Naive B cell (primary cell): ENCODE measurements at regions not wholly inside any gene's neighbourhood (a gene's known extent, or its start where the extent isn't known, plus 50 kb on each side); places are given as distances from the start of the nearest gene placed in this dataset.
"Not testable (repeated sequence)": the region's sequence is repeated elsewhere in the genome, so short reads cannot be mapped to it uniquely, and the experiment has no call there.

Experiments
- ATAC-seq, 2 donors: fragments of 150-1000 bp; cut with Tn5 transposase; 2 replicates each; pipeline ENCODE4 v1.10.0; 2021; ENCODE audit warnings: low read depth in 2 of 2, mild to moderate bottlenecking in 2 of 2, moderate library complexity in 2 of 2
- DNase-seq: peaks from one replicate; pipeline ENCODE4 v3.0.0; 2022
- H3K27ac Mint-ChIP-seq, 6 donors: one replicate each; pipeline ENCODE4 v1.8.0; 2020 to 2022; ENCODE audit warnings: mild to moderate bottlenecking in 6 of 6, mixed read lengths in 6 of 6, moderate library complexity in 5 of 6, inconsistent platforms in 2 of 6
- H3K27me3 Mint-ChIP-seq, 3 donors: one replicate each; pipeline ENCODE4 v1.8.0; 2021 to 2022; ENCODE audit warnings: mixed read lengths in 3 of 3, mild to moderate bottlenecking in 1 of 3
- H3K36me3 Mint-ChIP-seq, 2 donors: one replicate each; pipeline ENCODE4 v1.8.0; 2020 to 2022; ENCODE audit warnings: mixed read lengths in 2 of 2, inconsistent platforms in 1 of 2, mild to moderate bottlenecking in 1 of 2
- H3K4me1 Mint-ChIP-seq, 3 donors: one replicate each; pipeline ENCODE4 v1.8.0; 2020 to 2022; ENCODE audit warnings: mixed read lengths in 3 of 3, inconsistent platforms in 1 of 3, mild to moderate bottlenecking in 1 of 3, moderate library complexity in 1 of 3
- H3K4me3 Mint-ChIP-seq, 8 donors: one replicate each; pipeline ENCODE4 v1.8.0; 2020 to 2022; ENCODE audit warnings: mild to moderate bottlenecking in 8 of 8, mixed read lengths in 8 of 8, moderate library complexity in 8 of 8, inconsistent platforms in 2 of 8
- H3K9me3 Mint-ChIP-seq, 7 donors: one replicate each; pipeline ENCODE4 v1.8.0; 2020 to 2022; ENCODE audit warnings: mixed read lengths in 7 of 7, mild to moderate bottlenecking in 5 of 7, inconsistent platforms in 2 of 7, moderate library complexity in 1 of 7

- Mint-ChIP-seq H3K27me3 (peaks cover 6 to 19% (median 16%) of the 10 kb centered on the region in 3 donors), H3K36me3 (no peaks in the 10 kb centered on the region), H3K4me3 (no peak overlapping the region), H3K27ac (no peak overlapping the region), H3K4me1 (no peaks in the 10 kb centered on the region), H3K9me3 (peaks cover 0 to 14% (median 6%) of the 10 kb centered on the region in 7 donors)
- no peak for ATAC-seq
- DNase-seq = no peak
Observed at GRCh38 chr15:26061248-26061647, 198.1 kb upstream of the ATP10A start.

GRCh38 chr15:26056766-26057165 is 193.6 kb upstream of the ATP10A start:
- H3K4me1 Mint-ChIP-seq, H3K4me3 Mint-ChIP-seq, H3K27ac Mint-ChIP-seq, ATAC-seq, DNase-seq, H3K36me3 Mint-ChIP-seq: not testable (repeated sequence)
- peaks cover 14 to 42% (median 41%) of the 10 kb centered on the region in 3 donors for H3K27me3 Mint-ChIP-seq
- H3K9me3 Mint-ChIP-seq = peaks cover 0 to 14% (median 6%) of the 10 kb centered on the region in 7 donors

DNA sequence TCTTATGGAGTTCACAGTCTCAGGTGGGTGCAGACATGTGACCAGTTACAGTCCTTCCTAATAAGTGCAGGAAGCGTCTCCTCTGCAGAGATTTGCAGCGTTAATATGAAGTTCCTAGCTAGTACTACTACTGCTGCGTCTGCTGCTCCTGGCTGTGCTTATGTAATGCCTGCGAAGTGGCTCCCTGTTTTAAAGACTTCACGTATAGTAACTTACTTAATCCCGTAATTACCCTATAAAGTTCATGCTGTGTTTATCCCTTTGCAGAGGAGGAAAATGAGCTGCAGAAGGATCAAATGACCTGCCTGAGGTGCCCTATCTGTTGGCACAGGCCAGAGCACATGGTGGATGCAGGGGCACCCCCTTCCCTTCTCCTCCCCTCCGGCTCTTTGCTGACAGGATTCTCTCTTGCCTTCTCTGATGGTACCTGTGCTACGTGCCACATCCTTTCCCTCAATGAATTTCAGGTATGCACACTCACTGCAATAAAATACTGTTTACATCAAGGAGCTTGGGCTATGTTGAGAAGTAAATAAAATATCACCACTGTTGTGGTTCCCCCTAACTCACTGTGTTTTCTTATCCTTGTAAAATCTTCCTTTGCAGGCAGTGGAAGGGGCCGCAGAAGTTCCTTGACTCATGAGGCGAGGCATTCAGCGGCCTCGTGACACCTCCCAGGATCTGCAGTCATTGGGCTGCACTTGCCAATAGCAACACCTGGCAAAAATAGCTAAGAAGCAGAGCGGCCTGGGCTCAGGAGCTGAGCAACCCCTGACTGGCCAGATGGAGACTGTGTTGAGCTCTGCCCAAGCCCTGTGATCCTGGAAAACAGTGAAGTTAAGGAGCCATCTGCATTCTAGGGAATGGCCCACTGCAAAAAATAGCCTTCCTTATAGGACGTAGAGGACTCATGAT is 188.9 kb upstream of the ATP10A start:
- H3K4me1 Mint-ChIP-seq = no peaks in the 10 kb centered on the region

GRCh38 chr15:26050984-26051383 is 187.9 kb upstream of the ATP10A start:
- no peak overlapping the region for H3K4me3 Mint-ChIP-seq
- no peaks in the 10 kb centered on the region for H3K4me1 Mint-ChIP-seq
- H3K27me3 Mint-ChIP-seq = peaks cover 17 to 45% (median 25%) of the 10 kb centered on the region in 3 donors

More for the DNA sequence above, 188.9 kb upstream of the ATP10A start:
- H3K36me3 Mint-ChIP-seq = no peaks in the 10 kb centered on the region
- no peak for DNase-seq
- peaks cover 12 to 39% (median 25%) of the 10 kb centered on the region in 3 donors for H3K27me3 Mint-ChIP-seq
- H3K27ac Mint-ChIP-seq = no peak overlapping the region
- H3K4me3 Mint-ChIP-seq = no peak overlapping the region
- no peaks in the 10 kb centered on the region for H3K9me3 Mint-ChIP-seq
- ATAC-seq = no peak

GRCh38 chr15:26049900-26050657 is 187.0 kb upstream of the ATP10A start:
- H3K9me3 Mint-ChIP-seq = no peaks in the 10 kb centered on the region
- no peaks in the 10 kb centered on the region for H3K36me3 Mint-ChIP-seq
- H3K27me3 Mint-ChIP-seq = peaks cover 17 to 43% (median 25%) of the 10 kb centered on the region in 3 donors
- no peak overlapping the region for H3K27ac Mint-ChIP-seq
- no peak for DNase-seq
- no peak overlapping the region for H3K4me3 Mint-ChIP-seq
- no peaks in the 10 kb centered on the region for H3K4me1 Mint-ChIP-seq
- no peak for ATAC-seq

More at GRCh38 chr15:26050984-26051383, 187.9 kb upstream of the ATP10A start:
- ATAC-seq = no peak
- no peak for DNase-seq
- Mint-ChIP-seq H3K36me3 (no peaks in the 10 kb centered on the region), H3K9me3 (no peaks in the 10 kb centered on the region), H3K27ac (no peak overlapping the region)

DNA sequence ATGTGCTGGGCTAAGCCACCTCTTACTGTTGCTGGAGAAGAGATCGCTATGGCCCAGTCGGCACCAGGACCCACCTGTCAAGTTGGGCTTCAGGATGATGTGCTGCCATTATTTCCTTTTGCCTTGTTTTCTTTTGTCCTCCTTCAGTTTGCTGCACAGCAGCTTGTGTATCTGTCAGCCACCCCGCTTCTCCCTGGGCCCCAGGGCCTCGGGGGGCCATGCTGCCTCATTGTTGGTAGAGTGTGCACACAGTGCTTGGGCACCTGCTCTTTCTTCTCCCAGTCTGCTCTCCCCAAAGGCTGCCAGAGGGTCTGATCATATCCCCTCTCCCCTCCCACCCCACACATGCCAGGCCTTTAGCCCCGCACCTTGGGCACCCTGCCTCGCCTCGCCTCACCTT is 185.5 kb upstream of the ATP10A start:
- DNase-seq (no peak), ATAC-seq (no peak)
- Mint-ChIP-seq H3K9me3 (no peaks in the 10 kb centered on the region), H3K36me3 (no peaks in the 10 kb centered on the region), H3K27ac (no peak overlapping the region), H3K4me3 (no peak overlapping the region), H3K27me3 (peaks cover 16 to 37% (median 20%) of the 10 kb centered on the region in 3 donors), H3K4me1 (no peaks in the 10 kb centered on the region)

- H3K27ac Mint-ChIP-seq = no peak overlapping the region
- peaks cover 12 to 43% (median 23%) of the 10 kb centered on the region in 3 donors for H3K27me3 Mint-ChIP-seq
- H3K4me3 Mint-ChIP-seq = no peak overlapping the region
- ATAC-seq (no peak), DNase-seq (no peak)
- no peaks in the 10 kb centered on the region for H3K4me1 Mint-ChIP-seq
- H3K9me3 Mint-ChIP-seq = peaks cover 0 to 13% (median 0%) of the 10 kb centered on the region in 7 donors
- H3K36me3 Mint-ChIP-seq = peaks cover 0 to 5% of the 10 kb centered on the region in 2 donors
Observed at GRCh38 chr15:26045516-26045915, 182.4 kb upstream of the ATP10A start.

DNA sequence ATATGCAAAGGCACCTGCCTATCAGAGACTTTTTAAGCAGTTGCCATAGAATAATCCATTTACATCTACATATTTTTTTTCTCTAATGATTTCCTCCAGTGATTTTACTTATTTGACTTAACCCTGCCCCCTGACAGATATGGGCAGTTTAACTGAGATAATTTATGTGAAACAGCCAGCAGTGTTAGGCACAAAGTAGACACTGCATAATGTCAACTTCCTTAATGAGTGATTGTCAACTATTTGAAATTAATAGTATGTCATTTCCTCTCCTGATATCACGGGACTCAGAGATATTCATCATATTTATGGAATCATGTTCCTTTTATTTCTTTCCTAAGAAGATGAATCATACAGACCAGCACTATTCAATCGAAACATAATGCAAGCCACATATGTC is 179.9 kb upstream of the ATP10A start:
- peaks cover 0 to 16% (median 2%) of the 10 kb centered on the region in 7 donors for H3K9me3 Mint-ChIP-seq
- no peak overlapping the region for H3K27ac Mint-ChIP-seq

GRCh38 chr15:26038693-26039092 is 175.6 kb upstream of the ATP10A start:
- peaks cover 29 to 44% (median 35%) of the 10 kb centered on the region in 3 donors for H3K27me3 Mint-ChIP-seq
- no peak for DNase-seq
- no peaks in the 10 kb centered on the region for H3K4me1 Mint-ChIP-seq
- peak overlapping the region in 1 of 6 donors; percentile 16 for H3K27ac Mint-ChIP-seq
- peaks cover 0 to 16% (median 2%) of the 10 kb centered on the region in 7 donors for H3K9me3 Mint-ChIP-seq
- no peak for ATAC-seq
- peaks cover 0 to 5% of the 10 kb centered on the region in 2 donors for H3K36me3 Mint-ChIP-seq
- no peak overlapping the region for H3K4me3 Mint-ChIP-seq

More for the DNA sequence above, 179.9 kb upstream of the ATP10A start:
- no peak overlapping the region for H3K4me3 Mint-ChIP-seq
- H3K4me1 Mint-ChIP-seq = no peaks in the 10 kb centered on the region
- ATAC-seq (no peak), DNase-seq (no peak)
- peaks cover 0 to 5% of the 10 kb centered on the region in 2 donors for H3K36me3 Mint-ChIP-seq
- peaks cover 21 to 52% (median 32%) of the 10 kb centered on the region in 3 donors for H3K27me3 Mint-ChIP-seq

GRCh38 chr15:26037369-26037768 is 174.2 kb upstream of the ATP10A start:
- Mint-ChIP-seq H3K9me3 (peaks cover 0 to 16% (median 2%) of the 10 kb centered on the region in 7 donors), H3K27me3 (peaks cover 29 to 41% (median 39%) of the 10 kb centered on the region in 3 donors)

GRCh38 chr15:26033493-26033892 is 170.4 kb upstream of the ATP10A start:
- Mint-ChIP-seq H3K9me3 (no peaks in the 10 kb centered on the region), H3K27me3 (peaks cover 25 to 34% (median 32%) of the 10 kb centered on the region in 3 donors), H3K4me1 (no peaks in the 10 kb centered on the region), H3K4me3 (no peak overlapping the region), H3K27ac (no peak overlapping the region), H3K36me3 (no peaks in the 10 kb centered on the region)
- ATAC-seq (no peak), DNase-seq (no peak)

More at GRCh38 chr15:26037369-26037768, 174.2 kb upstream of the ATP10A start:
- Mint-ChIP-seq H3K4me3 (no peak overlapping the region), H3K27ac (no peak overlapping the region), H3K36me3 (peaks cover 0 to 5% of the 10 kb centered on the region in 2 donors), H3K4me1 (no peaks in the 10 kb centered on the region)
- no peak for ATAC-seq
- DNase-seq = no peak

DNA sequence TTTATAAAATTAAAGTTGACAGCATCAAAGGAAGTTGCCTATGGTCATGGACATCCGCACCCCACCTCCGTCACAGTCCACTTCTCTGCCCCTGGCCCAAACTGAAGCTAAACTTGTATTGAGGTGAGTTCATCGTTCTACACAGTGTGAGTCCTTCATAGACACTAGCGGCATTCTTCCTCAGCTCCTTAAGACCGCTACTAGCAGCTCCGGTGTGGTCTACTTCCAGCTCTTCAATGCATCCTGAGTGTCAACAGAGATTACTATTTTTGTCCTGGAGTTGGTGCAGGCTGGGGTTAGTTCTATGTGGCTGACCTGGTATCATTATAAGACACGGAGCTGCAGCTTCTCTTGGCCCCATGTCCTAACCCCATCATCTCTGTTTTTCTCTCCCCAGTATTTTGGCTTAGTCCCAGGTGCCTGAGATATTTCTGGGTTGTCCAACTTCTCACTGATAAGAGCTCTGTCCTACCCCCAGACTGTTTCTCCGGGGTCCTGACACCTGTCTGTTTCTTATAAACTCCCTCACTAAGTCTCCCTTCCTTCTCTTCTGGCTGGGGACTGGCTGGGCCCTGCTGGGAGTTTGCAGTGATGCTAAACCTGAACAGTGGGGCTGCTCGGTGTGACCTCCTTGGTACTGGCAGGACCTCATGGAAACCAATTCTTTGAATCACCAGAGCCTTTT is 169.2 kb upstream of the ATP10A start:
- no peaks in the 10 kb centered on the region for H3K4me1 Mint-ChIP-seq

GRCh38 chr15:26029586-26029985 is 166.5 kb upstream of the ATP10A start:
- H3K27ac Mint-ChIP-seq = peak overlapping the region in 1 of 6 donors; percentile 96

More for the DNA sequence above, 169.2 kb upstream of the ATP10A start:
- Mint-ChIP-seq H3K27ac (no peak overlapping the region), H3K9me3 (no peaks in the 10 kb centered on the region), H3K27me3 (peaks cover 21 to 30% (median 28%) of the 10 kb centered on the region in 3 donors), H3K36me3 (no peaks in the 10 kb centered on the region), H3K4me3 (no peak overlapping the region)
- ATAC-seq (no peak), DNase-seq (no peak)

More at GRCh38 chr15:26029586-26029985, 166.5 kb upstream of the ATP10A start:
- not testable (repeated sequence) for H3K36me3 Mint-ChIP-seq, DNase-seq, H3K4me1 Mint-ChIP-seq, H3K9me3 Mint-ChIP-seq, ATAC-seq, H3K4me3 Mint-ChIP-seq
- H3K27me3 Mint-ChIP-seq = peaks cover 16 to 23% (median 19%) of the 10 kb centered on the region in 3 donors
